ENCODE measurements at regions not wholly inside any gene's neighbourhood (a gene's known extent, or its start where the extent isn't known, plus 50 kb on each side); places are given as distances from the start of the nearest gene placed in this dataset.

DNA sequence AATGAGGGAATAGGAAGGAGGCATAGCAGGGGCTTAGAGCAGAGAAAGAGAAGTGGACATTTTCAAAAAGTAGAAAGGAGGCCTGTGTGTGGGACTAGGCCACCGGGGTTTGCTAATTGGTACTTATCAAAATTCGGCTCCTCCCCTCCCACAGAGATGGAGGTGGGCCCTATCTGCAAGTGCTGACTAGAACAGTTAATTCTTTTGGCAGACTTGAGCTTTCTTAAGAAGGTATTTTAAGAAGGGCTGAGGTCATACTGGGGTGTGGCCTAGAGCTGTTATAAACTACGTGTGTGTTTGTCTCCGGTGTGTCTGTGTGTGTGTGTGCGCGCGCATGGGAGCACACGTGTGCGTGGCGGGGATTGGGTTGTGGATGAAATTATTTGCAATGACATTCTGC lies 1086.5 kb downstream of the EFNA5 start:
- peak; percentile 5 for DNase-seq (ENCODE audit: low spot score)

DNA sequence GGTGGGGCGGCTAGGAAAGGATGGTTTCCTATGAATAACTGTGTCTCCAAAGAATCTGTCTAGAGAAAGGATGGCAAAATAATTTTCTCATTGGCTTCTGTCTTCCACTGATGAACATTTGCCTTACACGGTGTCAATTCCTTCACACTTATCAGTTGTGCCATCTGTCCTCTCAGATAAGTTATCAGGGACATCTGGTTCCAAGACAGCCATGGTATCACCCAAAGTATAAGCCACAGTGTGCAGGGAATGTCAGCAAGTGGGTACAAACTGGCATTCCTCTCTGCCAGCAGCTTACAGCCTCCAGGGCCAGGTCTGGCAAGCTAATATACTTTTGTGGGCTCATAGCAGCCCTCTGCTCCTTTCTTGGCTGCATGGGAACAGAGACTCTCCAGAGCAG lies 1092.0 kb downstream of the EFNA5 start:
- no peak for DNase-seq (ENCODE audit: low spot score)

GRCh38 chr5:106574820-106575219 lies 1095.9 kb downstream of the EFNA5 start:
- DNase-seq (ENCODE audit: low spot score): no peak

DNA sequence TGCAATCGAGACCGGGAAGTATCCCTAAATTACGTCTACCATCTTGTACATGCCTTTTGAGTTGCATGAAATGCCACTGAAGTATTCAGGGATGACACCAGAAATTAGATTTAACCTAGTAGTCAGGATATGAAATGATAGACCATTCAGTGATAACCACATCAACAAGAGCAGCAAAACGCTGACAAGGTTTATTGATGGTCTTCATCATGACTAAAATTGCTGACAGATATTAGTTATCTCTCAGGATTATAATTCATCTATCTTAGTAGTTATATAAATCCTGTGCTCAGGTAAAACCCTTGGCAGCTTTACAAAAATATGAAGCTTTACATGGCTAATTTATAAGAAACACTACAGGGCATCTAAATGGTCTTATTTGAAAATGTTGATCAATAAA lies 1104.7 kb downstream of the EFNA5 start:
- no peak for DNase-seq (ENCODE audit: low spot score)

DNA sequence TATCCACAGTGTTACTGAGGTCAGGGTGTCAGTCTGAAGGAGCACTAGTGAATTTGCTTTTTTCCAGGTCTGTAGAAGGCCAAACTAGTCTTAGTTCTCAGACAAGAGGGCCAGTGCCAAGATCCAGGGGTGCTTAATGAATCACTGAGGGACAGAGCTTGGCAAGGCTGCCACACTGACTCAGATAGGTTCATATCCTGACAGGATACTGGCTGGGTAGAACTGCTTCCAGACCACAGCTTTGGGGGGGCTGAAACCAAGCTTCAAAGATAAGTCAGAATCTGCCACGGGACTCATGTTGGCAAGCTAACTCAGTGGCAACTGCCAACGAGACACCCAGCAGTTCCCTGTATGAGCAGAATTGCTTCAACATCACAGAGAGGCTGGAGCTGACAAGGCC lies 1125.4 kb downstream of the EFNA5 start:
- DNase-seq (ENCODE audit: low spot score): no peak

GRCh38 chr5:106543330-106543729 lies 1127.4 kb downstream of the EFNA5 start:
- DNase-seq (ENCODE audit: low spot score): no peak

- no peak for DNase-seq (ENCODE audit: low spot score)
These were observed 1140.6 kb downstream of the EFNA5 start for GRCh38 chr5:106530150-106530549.

- no peak for DNase-seq (ENCODE audit: low spot score)
These were observed 1145.3 kb downstream of the EFNA5 start for GRCh38 chr5:106525438-106525837.

DNA sequence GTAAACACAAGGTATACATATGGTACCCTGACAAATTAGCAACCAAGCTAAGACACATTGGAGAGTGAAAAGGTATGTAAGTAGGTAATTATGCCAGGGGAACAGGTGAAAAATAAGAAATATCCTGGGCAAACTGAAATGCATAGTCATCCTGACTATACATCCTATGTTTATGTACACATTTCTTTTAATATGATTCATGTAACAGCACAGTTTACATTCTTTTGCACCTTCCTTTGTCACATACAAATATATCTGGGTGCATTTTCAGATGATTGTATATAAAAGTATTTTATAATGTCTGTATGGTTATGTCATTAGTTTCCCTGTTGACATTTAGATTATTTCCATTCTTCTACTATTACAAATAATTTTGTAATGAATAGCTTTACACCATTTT lies 1146.9 kb downstream of the EFNA5 start:
- no peak for DNase-seq (ENCODE audit: low spot score)

DNA sequence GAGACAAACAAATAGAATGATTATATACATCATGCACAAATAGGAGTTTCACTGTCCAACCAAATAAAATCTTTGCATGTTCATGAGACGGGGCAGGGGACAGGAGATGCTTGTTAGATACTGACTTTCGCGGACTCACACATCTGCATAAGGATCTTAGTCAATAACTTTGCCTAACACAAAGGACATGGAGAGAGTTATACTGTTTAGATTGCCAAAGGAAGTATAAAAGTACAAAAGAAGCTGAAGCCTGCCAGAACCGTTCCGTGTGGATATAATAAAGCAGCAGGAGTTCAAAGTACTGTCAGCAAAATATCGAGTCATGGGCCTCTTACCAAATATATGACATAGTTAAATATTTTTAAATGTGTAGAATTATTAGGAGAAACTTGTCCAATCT lies 1148.4 kb downstream of the EFNA5 start:
- no peak for DNase-seq (ENCODE audit: low spot score)

DNA sequence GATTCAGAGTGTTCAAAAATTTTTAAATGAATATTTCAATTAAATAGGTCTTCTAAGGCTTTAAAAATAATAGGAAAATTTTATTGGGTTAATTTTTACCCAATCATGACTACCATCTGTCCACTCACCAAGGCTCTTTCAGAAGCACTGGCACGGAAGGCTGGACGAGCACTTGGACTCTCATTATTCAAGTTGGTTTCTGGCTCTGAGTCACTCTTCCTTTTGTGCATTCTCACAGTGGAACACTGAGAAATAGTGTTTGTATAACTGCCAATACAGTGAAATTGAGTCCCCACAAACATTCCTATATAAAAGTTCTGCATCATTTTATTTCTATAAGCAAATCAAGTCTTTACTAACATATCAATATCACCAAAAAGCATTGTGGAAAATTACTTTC lies 1149.0 kb downstream of the EFNA5 start:
- no peak for DNase-seq (ENCODE audit: low spot score)

GRCh38 chr5:106510321-106510720 lies 1160.4 kb downstream of the EFNA5 start:
- DNase-seq (ENCODE audit: low spot score): no peak

DNA sequence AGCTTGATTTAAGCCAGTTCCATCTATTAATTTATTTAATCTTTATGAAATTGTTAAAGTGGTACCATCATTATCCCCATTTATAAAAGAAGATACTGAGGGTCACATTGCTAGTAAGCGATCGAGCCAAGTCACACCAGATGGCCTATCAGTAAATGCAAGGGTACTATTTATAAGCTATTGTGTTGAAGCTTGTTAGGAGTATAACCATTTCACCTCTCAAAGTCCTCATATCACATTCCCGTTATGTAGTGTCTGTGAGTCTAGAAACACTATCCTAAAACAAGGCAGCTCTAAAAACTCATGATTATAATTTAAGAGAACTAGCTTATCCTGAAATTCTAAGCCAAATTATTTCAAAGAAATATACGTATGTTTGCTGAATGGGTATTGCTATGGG lies 1161.8 kb downstream of the EFNA5 start:
- no peak for DNase-seq (ENCODE audit: low spot score)

- DNase-seq (ENCODE audit: low spot score): no peak
These were observed 1176.8 kb downstream of the EFNA5 start for GRCh38 chr5:106493910-106494309.

GRCh38 chr5:106489004-106489403 lies 1181.7 kb downstream of the EFNA5 start:
- DNase-seq (ENCODE audit: low spot score): no peak

GRCh38 chr5:106488407-106488806 lies 1182.3 kb downstream of the EFNA5 start:
- no peak for DNase-seq (ENCODE audit: low spot score)

GRCh38 chr5:106481374-106481773 lies 1189.4 kb downstream of the EFNA5 start:
- DNase-seq (ENCODE audit: low spot score): no peak

DNA sequence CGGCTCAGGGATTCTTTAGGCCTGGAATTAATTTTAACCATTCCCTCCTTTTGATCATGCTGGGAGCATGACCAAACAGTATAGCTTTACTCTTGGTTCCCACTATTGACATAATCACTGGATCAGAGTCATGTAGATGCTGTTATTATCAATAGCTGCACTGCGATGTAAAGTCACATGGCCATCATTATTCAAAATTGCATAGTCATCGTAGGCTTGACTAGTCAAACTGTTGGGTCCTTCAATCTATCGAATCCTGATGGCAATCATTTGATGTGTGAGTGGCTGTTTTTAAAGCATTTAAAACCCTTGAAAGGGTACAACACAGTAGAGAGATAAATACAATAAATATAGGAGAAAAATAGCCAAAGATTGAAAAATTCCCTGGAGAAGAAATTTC lies 1194.1 kb downstream of the EFNA5 start:
- DNase-seq (ENCODE audit: low spot score): no peak

DNA sequence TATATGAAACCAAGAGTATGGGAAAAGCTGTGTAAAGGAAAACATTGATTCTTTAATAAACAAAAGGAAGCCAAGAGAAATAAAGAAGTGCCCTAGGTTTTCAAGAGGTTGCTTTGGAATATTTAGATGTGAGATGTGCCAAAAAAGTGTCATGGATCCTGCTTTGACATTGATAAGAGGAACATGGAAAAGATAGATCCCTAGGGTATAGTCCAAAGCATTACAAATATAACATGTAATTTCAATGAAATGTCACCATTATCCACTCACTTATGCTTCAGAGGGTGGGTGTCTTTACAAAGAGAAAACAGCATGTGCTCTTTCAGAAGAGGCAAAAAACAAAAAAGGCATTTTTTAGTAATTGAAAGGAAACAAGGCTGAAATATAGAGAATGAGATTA lies 1196.7 kb downstream of the EFNA5 start:
- no peak for DNase-seq (ENCODE audit: low spot score)

GRCh38 chr5:106459541-106459940 lies 1211.2 kb downstream of the EFNA5 start:
- no peak for DNase-seq (ENCODE audit: low spot score)

DNA sequence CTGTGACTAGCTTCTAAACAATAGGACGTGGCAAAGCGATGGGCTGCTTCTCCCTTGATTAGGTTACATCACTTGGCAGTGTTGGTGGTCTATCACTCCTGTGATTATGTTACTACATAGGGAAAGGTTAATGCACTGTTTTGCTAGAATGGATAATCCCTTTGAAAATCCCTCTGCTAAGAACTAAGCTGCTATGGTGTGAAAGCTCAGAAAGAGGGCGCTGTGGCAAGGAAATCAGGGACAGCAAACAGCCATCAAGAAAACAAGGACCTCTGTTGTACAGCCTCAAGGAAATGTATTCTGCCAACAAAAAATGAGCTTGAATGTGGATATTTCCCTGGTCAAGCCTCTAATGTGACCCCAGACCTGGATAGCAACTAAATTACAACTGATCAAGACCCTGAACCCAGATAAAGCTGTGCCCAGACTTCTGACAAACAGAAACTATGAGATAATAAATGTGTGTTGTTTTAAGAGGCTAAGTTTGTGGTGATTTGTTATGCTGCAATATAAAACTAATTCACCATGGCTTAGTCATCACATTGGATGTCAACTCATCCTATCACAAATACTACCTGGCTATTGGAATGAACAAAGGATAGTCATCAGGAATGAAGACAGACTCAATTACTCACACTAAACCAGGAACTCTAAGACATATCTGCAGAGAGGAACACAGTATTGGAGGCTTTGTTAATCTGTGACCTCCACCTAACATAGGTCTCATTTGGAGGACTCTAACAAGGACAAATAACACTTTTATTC lies 1215.9 kb downstream of the EFNA5 start:
- DNase-seq (ENCODE audit: low spot score): peak; percentile 26

GRCh38 chr5:106454050-106454449 lies 1216.7 kb downstream of the EFNA5 start:
- no peak for DNase-seq (ENCODE audit: low spot score)

DNA sequence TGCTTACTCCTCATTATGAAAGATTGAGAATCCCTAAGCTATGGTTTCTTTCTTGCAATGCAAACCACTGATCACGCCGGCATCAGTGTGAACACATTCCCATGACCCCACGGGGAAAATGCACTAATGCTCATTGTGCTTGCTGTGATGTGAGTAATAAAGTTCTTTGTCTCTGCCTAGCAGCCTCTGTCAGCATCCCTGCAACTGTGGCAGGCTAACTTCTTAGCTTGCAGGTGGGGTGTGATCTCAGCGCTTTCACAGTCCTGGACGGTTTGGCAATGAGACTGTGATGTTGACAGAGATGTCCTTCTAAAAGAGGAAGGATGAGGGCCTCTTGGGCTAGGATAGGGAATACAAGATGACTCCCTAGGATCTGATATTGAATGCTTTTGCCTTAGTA lies 1218.7 kb downstream of the EFNA5 start:
- DNase-seq (ENCODE audit: low spot score): no peak

GRCh38 chr5:106443746-106444145 lies 1227.0 kb downstream of the EFNA5 start:
- no peak for DNase-seq (ENCODE audit: low spot score)
